ENCODE measurements at regions not wholly inside any gene's neighbourhood (a gene's known extent, or its start where the extent isn't known, plus 50 kb on each side); places are given as distances from the start of the nearest gene placed in this dataset.

DNA sequence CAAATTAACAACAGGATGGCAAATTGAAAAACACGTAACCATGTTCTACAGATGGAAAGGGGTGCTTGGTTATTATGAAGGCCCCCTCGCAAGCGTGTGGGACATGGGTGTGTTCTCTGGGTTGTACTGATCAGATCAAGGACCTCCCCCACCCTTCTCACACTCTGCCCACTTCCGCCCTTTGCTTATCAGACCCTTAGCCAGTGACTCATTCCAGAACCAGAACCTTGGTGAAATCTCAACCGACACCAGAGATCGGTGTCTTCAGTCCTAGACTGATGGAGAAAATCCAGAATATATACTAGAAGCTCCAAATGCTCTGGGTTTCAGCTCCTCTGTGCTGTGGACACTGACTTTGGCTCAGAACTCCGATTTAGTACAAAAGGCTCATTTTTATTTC is 64.9 kb downstream of the PTTG1 start:
- Mint-ChIP-seq H3K4me3 (no peak overlapping the region), H3K36me3 (ENCODE audit: low read depth) (no peaks in the 10 kb centered on the region)

More for the DNA sequence above, 64.9 kb downstream of the PTTG1 start:
- no peaks in the 10 kb centered on the region for H4K20me1 ChIP-seq (replicated peaks; ENCODE audit: insufficient read depth)
- DNase-seq (ENCODE audit: low spot score), result no peak
- TF ChIP-seq, protein P1, sequence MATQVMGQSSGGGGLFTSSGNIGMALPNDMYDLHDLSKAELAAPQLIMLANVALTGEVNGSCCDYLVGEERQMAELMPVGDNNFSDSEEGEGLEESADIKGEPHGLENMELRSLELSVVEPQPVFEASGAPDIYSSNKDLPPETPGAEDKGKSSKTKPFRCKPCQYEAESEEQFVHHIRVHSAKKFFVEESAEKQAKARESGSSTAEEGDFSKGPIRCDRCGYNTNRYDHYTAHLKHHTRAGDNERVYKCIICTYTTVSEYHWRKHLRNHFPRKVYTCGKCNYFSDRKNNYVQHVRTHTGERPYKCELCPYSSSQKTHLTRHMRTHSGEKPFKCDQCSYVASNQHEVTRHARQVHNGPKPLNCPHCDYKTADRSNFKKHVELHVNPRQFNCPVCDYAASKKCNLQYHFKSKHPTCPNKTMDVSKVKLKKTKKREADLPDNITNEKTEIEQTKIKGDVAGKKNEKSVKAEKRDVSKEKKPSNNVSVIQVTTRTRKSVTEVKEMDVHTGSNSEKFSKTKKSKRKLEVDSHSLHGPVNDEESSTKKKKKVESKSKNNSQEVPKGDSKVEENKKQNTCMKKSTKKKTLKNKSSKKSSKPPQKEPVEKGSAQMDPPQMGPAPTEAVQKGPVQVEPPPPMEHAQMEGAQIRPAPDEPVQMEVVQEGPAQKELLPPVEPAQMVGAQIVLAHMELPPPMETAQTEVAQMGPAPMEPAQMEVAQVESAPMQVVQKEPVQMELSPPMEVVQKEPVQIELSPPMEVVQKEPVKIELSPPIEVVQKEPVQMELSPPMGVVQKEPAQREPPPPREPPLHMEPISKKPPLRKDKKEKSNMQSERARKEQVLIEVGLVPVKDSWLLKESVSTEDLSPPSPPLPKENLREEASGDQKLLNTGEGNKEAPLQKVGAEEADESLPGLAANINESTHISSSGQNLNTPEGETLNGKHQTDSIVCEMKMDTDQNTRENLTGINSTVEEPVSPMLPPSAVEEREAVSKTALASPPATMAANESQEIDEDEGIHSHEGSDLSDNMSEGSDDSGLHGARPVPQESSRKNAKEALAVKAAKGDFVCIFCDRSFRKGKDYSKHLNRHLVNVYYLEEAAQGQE (IDR thresholded peaks at IDR 0.05; ENCODE audit: unreplicated experiment), result no peak
- TF ChIP-seq ZNF331 (CRISPR knock-in tag; IDR thresholded peaks at IDR 0.05; ENCODE audit: low read depth), result no peak
- TF ChIP-seq JUNB (IDR thresholded peaks at IDR 0.05; ENCODE audit: unreplicated experiment), result no peak
- TF ChIP-seq CREB1 (CRISPR knock-in tag; IDR thresholded peaks at IDR 0.05; ENCODE audit: low read depth), result no peak
- TF ChIP-seq, protein P2, sequence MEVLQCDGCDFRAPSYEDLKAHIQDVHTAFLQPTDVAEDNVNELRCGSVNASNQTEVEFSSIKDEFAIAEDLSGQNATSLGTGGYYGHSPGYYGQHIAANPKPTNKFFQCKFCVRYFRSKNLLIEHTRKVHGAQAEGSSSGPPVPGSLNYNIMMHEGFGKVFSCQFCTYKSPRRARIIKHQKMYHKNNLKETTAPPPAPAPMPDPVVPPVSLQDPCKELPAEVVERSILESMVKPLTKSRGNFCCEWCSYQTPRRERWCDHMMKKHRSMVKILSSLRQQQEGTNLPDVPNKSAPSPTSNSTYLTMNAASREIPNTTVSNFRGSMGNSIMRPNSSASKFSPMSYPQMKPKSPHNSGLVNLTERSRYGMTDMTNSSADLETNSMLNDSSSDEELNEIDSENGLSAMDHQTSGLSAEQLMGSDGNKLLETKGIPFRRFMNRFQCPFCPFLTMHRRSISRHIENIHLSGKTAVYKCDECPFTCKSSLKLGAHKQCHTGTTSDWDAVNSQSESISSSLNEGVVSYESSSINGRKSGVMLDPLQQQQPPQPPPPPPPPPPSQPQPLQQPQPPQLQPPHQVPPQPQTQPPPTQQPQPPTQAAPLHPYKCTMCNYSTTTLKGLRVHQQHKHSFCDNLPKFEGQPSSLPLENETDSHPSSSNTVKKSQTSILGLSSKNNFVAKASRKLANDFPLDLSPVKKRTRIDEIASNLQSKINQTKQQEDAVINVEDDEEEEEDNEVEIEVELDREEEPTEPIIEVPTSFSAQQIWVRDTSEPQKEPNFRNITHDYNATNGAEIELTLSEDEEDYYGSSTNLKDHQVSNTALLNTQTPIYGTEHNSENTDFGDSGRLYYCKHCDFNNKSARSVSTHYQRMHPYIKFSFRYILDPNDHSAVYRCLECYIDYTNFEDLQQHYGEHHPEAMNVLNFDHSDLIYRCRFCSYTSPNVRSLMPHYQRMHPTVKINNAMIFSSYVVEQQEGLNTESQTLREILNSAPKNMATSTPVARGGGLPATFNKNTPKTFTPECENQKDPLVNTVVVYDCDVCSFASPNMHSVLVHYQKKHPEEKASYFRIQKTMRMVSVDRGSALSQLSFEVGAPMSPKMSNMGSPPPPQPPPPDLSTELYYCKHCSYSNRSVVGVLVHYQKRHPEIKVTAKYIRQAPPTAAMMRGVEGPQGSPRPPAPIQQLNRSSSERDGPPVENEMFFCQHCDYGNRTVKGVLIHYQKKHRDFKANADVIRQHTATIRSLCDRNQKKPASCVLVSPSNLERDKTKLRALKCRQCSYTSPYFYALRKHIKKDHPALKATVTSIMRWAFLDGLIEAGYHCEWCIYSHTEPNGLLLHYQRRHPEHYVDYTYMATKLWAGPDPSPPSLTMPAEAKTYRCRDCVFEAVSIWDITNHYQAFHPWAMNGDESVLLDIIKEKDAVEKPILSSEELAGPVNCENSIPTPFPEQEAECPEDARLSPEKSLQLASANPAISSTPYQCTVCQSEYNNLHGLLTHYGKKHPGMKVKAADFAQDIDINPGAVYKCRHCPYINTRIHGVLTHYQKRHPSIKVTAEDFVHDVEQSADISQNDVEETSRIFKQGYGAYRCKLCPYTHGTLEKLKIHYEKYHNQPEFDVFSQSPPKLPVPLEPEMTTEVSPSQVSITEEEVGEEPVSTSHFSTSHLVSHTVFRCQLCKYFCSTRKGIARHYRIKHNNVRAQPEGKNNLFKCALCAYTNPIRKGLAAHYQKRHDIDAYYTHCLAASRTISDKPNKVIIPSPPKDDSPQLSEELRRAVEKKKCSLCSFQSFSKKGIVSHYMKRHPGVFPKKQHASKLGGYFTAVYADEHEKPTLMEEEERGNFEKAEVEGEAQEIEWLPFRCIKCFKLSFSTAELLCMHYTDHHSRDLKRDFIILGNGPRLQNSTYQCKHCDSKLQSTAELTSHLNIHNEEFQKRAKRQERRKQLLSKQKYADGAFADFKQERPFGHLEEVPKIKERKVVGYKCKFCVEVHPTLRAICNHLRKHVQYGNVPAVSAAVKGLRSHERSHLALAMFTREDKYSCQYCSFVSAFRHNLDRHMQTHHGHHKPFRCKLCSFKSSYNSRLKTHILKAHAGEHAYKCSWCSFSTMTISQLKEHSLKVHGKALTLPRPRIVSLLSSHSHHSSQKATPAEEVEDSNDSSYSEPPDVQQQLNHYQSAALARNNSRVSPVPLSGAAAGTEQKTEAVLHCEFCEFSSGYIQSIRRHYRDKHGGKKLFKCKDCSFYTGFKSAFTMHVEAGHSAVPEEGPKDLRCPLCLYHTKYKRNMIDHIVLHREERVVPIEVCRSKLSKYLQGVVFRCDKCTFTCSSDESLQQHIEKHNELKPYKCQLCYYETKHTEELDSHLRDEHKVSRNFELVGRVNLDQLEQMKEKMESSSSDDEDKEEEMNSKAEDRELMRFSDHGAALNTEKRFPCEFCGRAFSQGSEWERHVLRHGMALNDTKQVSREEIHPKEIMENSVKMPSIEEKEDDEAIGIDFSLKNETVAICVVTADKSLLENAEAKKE (CRISPR knock-in tag; IDR thresholded peaks at IDR 0.05), result no peak
- TF ChIP-seq, protein P3, sequence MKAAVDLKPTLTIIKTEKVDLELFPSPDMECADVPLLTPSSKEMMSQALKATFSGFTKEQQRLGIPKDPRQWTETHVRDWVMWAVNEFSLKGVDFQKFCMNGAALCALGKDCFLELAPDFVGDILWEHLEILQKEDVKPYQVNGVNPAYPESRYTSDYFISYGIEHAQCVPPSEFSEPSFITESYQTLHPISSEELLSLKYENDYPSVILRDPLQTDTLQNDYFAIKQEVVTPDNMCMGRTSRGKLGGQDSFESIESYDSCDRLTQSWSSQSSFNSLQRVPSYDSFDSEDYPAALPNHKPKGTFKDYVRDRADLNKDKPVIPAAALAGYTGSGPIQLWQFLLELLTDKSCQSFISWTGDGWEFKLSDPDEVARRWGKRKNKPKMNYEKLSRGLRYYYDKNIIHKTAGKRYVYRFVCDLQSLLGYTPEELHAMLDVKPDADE (IDR thresholded peaks at IDR 0.05), result no peak
- no peak for TF ChIP-seq STAT1 (IDR thresholded peaks at IDR 0.05; ENCODE audit: unreplicated experiment)
- TF ChIP-seq EZH2phosphoT487 (IDR thresholded peaks at IDR 0.05; ENCODE audit: unreplicated experiment), result no peak
- no peak for TF ChIP-seq NANOG (IDR thresholded peaks at IDR 0.05; ENCODE audit: borderline replicate concordance)
- Mint-ChIP-seq H3K4me1 (peaks cover 27% of the 10 kb centered on the region), H3K27me3 (ENCODE audit: insufficient read depth, low read depth, poor library complexity) (peaks cover 4% of the 10 kb centered on the region), H3K27ac (no peak overlapping the region), H3K9me3 (no peaks in the 10 kb centered on the region)
- ATAC-seq, result no peak
- H3K27me3 ChIP-seq (ENCODE audit: insufficient read depth), result no peaks in the 10 kb centered on the region
- H3K4me3 ChIP-seq, result no peak overlapping the region
- no peaks in the 10 kb centered on the region for H3K79me2 ChIP-seq (replicated peaks; ENCODE audit: insufficient read depth)
- no peaks in the 10 kb centered on the region for H3K36me3 ChIP-seq (ENCODE audit: insufficient read depth)
- no peak overlapping the region for H3K4me2 ChIP-seq
- no peak overlapping the region for H2AFZ ChIP-seq
- no peaks in the 10 kb centered on the region for H3F3A ChIP-seq (replicated peaks; ENCODE audit: low read depth)
- peaks cover 29% of the 10 kb centered on the region for H3K4me1 ChIP-seq (ENCODE audit: insufficient read depth)
- no peak overlapping the region for H3K27ac ChIP-seq (ENCODE audit: low read depth)
- H3K9me2 ChIP-seq (ENCODE audit: insufficient read depth), result no peaks in the 10 kb centered on the region

Measured in GM23338 (cell line).